GM12878 (cell line): ENCODE measurements at regions not wholly inside any gene's neighbourhood (a gene's known extent, or its start where the extent isn't known, plus 50 kb on each side); places are given as distances from the start of the nearest gene placed in this dataset.

ENCODE experiments used
- ATAC-seq: fragments of 200-7000 bp; cut with Tn5 transposase; 3 replicates; pipeline ENCODE4 v1.9.1; 2020; ENCODE audit warnings: mild to moderate bottlenecking, moderate library complexity
- BruUV-seq: library from RNA; stranded (reverse); fragments of 400-500 nt; replicated peaks from 2 replicates; lab custom pipeline; 2021; lab: Mats Ljungman, UMichigan
- CTCF ChIA-PET: fragments of 300-600 bp; sonication (Branson Sonifier 250); formaldehyde crosslinking; extraction: SDS; loops from one replicate; lab custom pipeline; 2021; ENCODE audit warnings: inconsistent platforms; lab: Yijun Ruan, JAX
- POLR2A ChIA-PET: fragments of 350-600 bp; formaldehyde crosslinking; extraction: SDS; loops from one replicate; lab custom pipeline; 2021; ENCODE audit warnings: inconsistent platforms; lab: Charles Lee
- RAD21 ChIA-PET: fragments of 300-600 bp; sonication (Branson Sonifier 250); formaldehyde crosslinking; loops from one replicate; lab custom pipeline; 2023; ENCODE audit warnings: antibody characterized with exemption; ENCODE audit not compliant: unreplicated experiment; lab: Charles Lee
- SMC1A ChIA-PET: fragments of 300-600 bp; sonication (Branson Sonifier 250); formaldehyde crosslinking; loops from one replicate; lab custom pipeline; 2023; ENCODE audit not compliant: unreplicated experiment, uncharacterized antibody; lab: Charles Lee
- DNase-seq: peaks from one replicate; pipeline ENCODE4 v3.0.0-alpha.2; 2011; ENCODE audit warnings: low read depth, low spot score
- FAIRE-seq: peaks from 3 replicates; lab custom pipeline; 2011; peaks lifted over from hg19 to GRCh38; lab: Jason Lieb, UNC
- H2AFZ ChIP-seq: 2 replicates; pipeline ENCODE4 v1.6.0; 2011; ENCODE audit warnings: low read depth, low read length, control low read depth; ENCODE audit not compliant: control insufficient read depth
- H3K27ac ChIP-seq: 2 replicates; pipeline ENCODE4 v1.5.1; 2011; ENCODE audit warnings: control low read depth; ENCODE audit not compliant: control insufficient read depth, insufficient read depth
- H3K27me3 ChIP-seq, 2 experiments: replicated peaks in 1 of 2; 2 replicates each; pipeline versions ENCODE4 v1.6.0 to v1.6.1; 2011; ENCODE audit warnings: low read length in 1 of 2; ENCODE audit not compliant: control insufficient read depth in 2 of 2, insufficient read depth in 2 of 2
- H3K36me3 ChIP-seq, 2 experiments: 2 replicates each; pipeline ENCODE4 v1.5.1; 2011; ENCODE audit warnings: low read length in 1 of 2; ENCODE audit not compliant: control insufficient read depth in 2 of 2, insufficient read depth in 2 of 2
- H3K4me1 ChIP-seq: 2 replicates; pipeline ENCODE4 v1.6.1; 2011; ENCODE audit warnings: mild to moderate bottlenecking, low read length, moderate library complexity, mixed read lengths; ENCODE audit not compliant: control insufficient read depth, insufficient read depth
- H3K4me2 ChIP-seq: 2 replicates; pipeline ENCODE4 v1.6.0; 2011; ENCODE audit warnings: control low read depth; ENCODE audit not compliant: control insufficient read depth, insufficient read depth
- H3K4me3 ChIP-seq: fragments of 200-600 bp; sonication (generic); 2 replicates; pipeline ENCODE4 v1.5.1; 2016
- H3K79me2 ChIP-seq: 2 replicates; pipeline ENCODE4 v1.6.0; 2011; ENCODE audit warnings: low read length; ENCODE audit not compliant: control insufficient read depth, insufficient read depth
- H3K9ac ChIP-seq: 2 replicates; pipeline ENCODE4 v1.8.0; 2011; ENCODE audit warnings: low read length, control low read depth, mixed read lengths; ENCODE audit not compliant: control insufficient read depth, insufficient read depth
- H3K9me3 ChIP-seq: replicated peaks from 3 replicates; pipeline ENCODE4 v1.5.1; 2011; ENCODE audit warnings: mild to moderate bottlenecking, low read length; ENCODE audit not compliant: control insufficient read depth, insufficient read depth
- H4K20me1 ChIP-seq: 2 replicates; pipeline ENCODE4 v1.6.0; 2011; ENCODE audit not compliant: control insufficient read depth, insufficient read depth
- BACH1 ChIP-seq: fragments of 450-650 bp; IDR thresholded peaks from 2 replicates; pipeline ENCODE4 v1.6.1; 2017; ENCODE audit warnings: mild to moderate bottlenecking, borderline replicate concordance
- CHD4 ChIP-seq: fragments of 200-600 bp; sonication (generic); IDR thresholded peaks from 2 replicates; pipeline ENCODE4 v1.6.1; 2016; ENCODE audit warnings: mild to moderate bottlenecking
- CREB1 ChIP-seq: IDR thresholded peaks from 2 replicates; pipeline ENCODE4 v1.6.1; 2012; ENCODE audit warnings: low read depth, mild to moderate bottlenecking, inconsistent platforms
- ESRRA ChIP-seq: IDR thresholded peaks from 2 replicates; pipeline ENCODE4 v1.6.1; 2012; ENCODE audit warnings: mild to moderate bottlenecking, low read length, improper control_type of control experiment
- FOXM1 ChIP-seq: IDR thresholded peaks from 2 replicates; pipeline ENCODE4 v1.6.1; 2012; ENCODE audit warnings: low read depth, mild to moderate bottlenecking, inconsistent platforms, low read length, moderate library complexity
- GATAD2B ChIP-seq: fragments of 450-650 bp; conservative IDR thresholded peaks from 2 replicates; pipeline ENCODE4 v1.6.1; 2017; ENCODE audit warnings: low read depth, mild to moderate bottlenecking, moderate library complexity
- NBN ChIP-seq: fragments of 450-650 bp; IDR thresholded peaks from 2 replicates; pipeline ENCODE4 v1.6.1; 2016
- ZNF687 ChIP-seq: fragments of 450-650 bp; IDR thresholded peaks from 2 replicates; pipeline ENCODE4 v1.6.1; 2017; ENCODE audit warnings: mild to moderate bottlenecking, moderate library complexity
- whole genome bisulfite sequencing: methylation state at CpG from one replicate; pipeline ENCODE4 v1.1.6; 2016; ENCODE audit warnings: low lambda C conversion rate; ENCODE audit not compliant: insufficient replicate concordance, insufficient coverage; ENCODE audit errors: missing lambda C conversion rate; 5-methylcytosine and 5-hydroxymethylcytosine counted together
- in situ Hi-C: fragments of 300-500 bp; cut with MboI; formaldehyde crosslinking; loops from 9 replicates; pipeline ENCODE4 v1.14.3; 2018; ENCODE audit warnings: mixed read lengths
- intact Hi-C: fragments of 100-400 bp; cut with micrococcal nuclease; formaldehyde crosslinking; loops from one replicate; pipeline ENCODE4 v1.14.2; 2022; ENCODE audit not compliant: unreplicated experiment
- TF ChIP-seq, protein P1 (sequence below): fragments of 450-650 bp; formaldehyde crosslinking; IDR thresholded peaks from 2 replicates; pipeline ENCODE4 v1.4.0; 2022; ENCODE audit warnings: mild to moderate bottlenecking, moderate library complexity
- TF ChIP-seq, protein P2 (sequence below): IDR thresholded peaks from 2 replicates; pipeline ENCODE4 v1.6.1; 2012; ENCODE audit warnings: mild to moderate bottlenecking, low read depth, low read length

DNA sequence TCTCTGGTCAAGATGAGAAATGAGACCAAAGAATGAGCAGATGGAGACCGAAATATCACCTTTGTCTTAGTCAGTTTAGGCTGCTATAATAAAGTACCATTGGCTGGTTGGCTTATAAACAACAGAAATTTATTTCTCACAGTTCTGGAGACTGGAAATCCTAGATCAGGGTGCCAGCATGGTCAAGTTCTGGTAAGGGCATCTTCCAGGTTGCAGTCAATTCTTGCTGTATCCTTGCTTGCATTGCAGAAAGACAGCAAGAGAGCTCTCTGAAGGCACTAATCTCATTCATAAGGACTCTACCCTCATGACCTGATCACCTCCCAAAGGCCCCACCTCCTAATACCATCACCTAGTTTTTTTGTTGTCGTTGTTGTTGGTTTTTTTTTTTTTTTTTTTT, 52.7 kb upstream of the MKLN1 start:
- no peak overlapping the region for H3K9ac ChIP-seq
- no peaks in the 10 kb centered on the region for H3K9me3 ChIP-seq
- ChIA-PET CTCF (interaction anchor here (0.5 kb wide), 1 partner anchor 116 kb away, joined by 3 read pairs; no protein-coding TSS in a partner anchor), SMC1A (interaction anchor here (1.0 to 2.2 kb wide), 2 partner anchors 20 to 151 kb away, joined by 4 to 8 read pairs; no protein-coding TSS in a partner anchor), POLR2A (no interaction called here), RAD21 (interaction anchor here (0.7 kb wide), 1 partner anchor 8 kb away, joined by 3 read pairs; no protein-coding TSS in a partner anchor)
- ATAC-seq, result no peak
- no peaks in the 10 kb centered on the region for H3K79me2 ChIP-seq
- H2AFZ ChIP-seq, result no peak overlapping the region
- no peaks in the 10 kb centered on the region for H3K36me3 ChIP-seq
- H3K4me2 ChIP-seq, result no peak overlapping the region
- no peaks in the 10 kb centered on the region for H3K27me3 ChIP-seq
- in situ Hi-C loops, result no loop called here
- intact Hi-C loops, result no loop called here
- 37% methylated on average over 2 of the region's 2 CpGs for WGBS
- no peaks in the 10 kb centered on the region for H3K4me1 ChIP-seq
- H3K27ac ChIP-seq, result no peak overlapping the region
- BruUV-seq, result no TSS peak
- H4K20me1 ChIP-seq, result no peaks in the 10 kb centered on the region
- no peak for FAIRE-seq
- TF ChIP-seq GATAD2B, result no peak
- no peak for TF ChIP-seq FOXM1
- TF ChIP-seq CHD4, result no peak
- TF ChIP-seq CREB1, result no peak
- TF ChIP-seq, protein P1, sequence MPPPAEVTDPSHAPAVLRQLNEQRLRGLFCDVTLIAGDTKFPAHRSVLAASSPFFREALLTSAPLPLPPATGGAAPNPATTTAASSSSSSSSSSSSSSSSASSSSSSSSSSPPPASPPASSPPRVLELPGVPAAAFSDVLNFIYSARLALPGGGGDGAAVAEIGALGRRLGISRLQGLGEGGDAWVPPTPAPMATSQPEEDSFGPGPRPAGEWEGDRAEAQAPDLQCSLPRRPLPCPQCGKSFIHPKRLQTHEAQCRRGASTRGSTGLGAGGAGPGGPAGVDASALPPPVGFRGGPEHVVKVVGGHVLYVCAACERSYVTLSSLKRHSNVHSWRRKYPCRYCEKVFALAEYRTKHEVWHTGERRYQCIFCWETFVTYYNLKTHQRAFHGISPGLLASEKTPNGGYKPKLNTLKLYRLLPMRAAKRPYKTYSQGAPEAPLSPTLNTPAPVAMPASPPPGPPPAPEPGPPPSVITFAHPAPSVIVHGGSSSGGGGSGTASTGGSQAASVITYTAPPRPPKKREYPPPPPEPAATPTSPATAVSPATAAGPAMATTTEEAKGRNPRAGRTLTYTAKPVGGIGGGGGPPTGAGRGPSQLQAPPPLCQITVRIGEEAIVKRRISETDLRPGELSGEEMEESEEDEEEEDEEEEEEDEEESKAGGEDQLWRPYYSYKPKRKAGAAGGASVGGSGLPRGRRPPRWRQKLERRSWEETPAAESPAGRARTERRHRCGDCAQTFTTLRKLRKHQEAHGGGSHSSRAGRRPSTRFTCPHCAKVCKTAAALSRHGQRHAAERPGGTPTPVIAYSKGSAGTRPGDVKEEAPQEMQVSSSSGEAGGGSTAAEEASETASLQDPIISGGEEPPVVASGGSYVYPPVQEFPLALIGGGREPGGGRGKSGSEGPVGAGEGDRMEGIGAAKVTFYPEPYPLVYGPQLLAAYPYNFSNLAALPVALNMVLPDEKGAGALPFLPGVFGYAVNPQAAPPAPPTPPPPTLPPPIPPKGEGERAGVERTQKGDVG (CRISPR knock-in tag), result no peak
- TF ChIP-seq ZNF687, result no peak
- TF ChIP-seq NBN, result no peak
- TF ChIP-seq ESRRA, result no peak
- no peak for TF ChIP-seq BACH1
- TF ChIP-seq, protein P2, sequence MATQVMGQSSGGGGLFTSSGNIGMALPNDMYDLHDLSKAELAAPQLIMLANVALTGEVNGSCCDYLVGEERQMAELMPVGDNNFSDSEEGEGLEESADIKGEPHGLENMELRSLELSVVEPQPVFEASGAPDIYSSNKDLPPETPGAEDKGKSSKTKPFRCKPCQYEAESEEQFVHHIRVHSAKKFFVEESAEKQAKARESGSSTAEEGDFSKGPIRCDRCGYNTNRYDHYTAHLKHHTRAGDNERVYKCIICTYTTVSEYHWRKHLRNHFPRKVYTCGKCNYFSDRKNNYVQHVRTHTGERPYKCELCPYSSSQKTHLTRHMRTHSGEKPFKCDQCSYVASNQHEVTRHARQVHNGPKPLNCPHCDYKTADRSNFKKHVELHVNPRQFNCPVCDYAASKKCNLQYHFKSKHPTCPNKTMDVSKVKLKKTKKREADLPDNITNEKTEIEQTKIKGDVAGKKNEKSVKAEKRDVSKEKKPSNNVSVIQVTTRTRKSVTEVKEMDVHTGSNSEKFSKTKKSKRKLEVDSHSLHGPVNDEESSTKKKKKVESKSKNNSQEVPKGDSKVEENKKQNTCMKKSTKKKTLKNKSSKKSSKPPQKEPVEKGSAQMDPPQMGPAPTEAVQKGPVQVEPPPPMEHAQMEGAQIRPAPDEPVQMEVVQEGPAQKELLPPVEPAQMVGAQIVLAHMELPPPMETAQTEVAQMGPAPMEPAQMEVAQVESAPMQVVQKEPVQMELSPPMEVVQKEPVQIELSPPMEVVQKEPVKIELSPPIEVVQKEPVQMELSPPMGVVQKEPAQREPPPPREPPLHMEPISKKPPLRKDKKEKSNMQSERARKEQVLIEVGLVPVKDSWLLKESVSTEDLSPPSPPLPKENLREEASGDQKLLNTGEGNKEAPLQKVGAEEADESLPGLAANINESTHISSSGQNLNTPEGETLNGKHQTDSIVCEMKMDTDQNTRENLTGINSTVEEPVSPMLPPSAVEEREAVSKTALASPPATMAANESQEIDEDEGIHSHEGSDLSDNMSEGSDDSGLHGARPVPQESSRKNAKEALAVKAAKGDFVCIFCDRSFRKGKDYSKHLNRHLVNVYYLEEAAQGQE, result no peak
- no peak overlapping the region for H3K4me3 ChIP-seq
- no peak for DNase-seq
